HG03469 (cell line): ENCODE measurements at regions not wholly inside any gene's neighbourhood (a gene's known extent, or its start where the extent isn't known, plus 50 kb on each side); places are given as distances from the start of the nearest gene placed in this dataset.

Source experiments
- ATAC-seq: cut with Tn5 transposase; IDR thresholded peaks from one replicate; pipeline ENCODE4 v1.9.1; 2021; ENCODE audit warnings: mild to moderate bottlenecking, moderate library complexity, moderate number of reproducible peaks; ENCODE audit not compliant: unreplicated experiment

- ATAC-seq = no peak
These were observed 439.1 kb downstream of the FOXG1 start for GRCh38 chr14:29205658-29206057.

DNA sequence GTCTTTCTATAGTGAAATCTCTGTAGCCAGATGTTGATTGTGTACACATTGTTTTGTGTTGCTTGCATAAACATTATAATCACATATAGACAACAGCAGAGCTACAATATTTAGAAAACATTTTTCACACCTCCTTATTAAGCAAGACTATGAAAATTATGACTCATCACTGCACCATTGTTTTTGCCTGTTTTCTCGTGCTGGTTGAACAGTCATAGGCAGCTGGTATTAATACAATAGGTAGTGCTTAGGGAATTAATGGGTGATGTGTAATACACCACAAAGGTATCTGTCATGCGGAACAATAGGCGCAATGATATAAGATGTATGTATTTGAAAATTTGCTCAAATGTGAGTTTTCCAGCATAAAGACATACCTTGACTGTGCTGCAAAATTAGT lies 449.3 kb downstream of the FOXG1 start:
- no peak for ATAC-seq

DNA sequence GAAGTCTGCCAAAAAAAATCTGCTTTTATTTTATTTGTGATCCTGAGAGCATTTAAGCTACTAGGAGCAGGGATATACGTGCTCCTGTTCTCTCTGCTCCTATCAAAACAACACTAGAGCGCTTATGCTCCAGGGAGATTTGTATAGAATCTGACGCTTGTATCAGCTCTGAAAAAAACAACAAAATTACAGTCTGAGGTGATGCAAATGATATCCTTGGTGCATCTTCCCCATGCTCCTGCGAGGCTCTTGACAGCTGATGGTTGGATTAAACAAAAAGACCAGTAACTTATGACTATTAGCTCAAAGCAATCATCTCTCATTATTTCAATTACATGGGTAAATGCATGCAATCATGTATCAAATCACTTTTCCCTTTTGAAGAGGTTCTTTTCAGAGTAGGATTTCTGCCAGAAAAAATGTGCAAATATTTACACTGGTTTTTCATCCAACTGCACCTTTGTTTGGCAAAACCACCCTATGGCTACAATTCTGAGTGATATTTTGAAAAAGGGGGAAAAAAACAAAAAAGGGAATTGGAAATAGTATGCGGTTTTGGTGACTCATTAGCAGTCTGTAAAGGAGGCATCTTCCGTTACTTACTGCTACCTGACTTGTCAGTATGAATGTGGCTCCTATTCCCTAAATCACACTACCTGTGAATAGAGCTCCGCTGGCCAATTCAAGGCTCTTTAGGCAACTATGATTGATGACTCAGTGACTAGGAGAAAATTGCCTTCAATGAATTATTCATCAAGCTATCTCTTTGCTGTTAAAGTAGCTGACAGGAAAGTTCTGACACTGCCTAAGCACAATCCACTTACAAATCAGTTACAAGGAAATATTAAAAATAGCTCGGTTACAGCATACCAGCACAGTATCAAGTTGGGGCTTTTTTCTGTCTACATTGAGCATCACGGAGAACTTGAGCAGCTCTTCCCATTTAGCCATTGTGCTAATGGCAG lies 450.0 kb downstream of the FOXG1 start:
- no peak for ATAC-seq

DNA sequence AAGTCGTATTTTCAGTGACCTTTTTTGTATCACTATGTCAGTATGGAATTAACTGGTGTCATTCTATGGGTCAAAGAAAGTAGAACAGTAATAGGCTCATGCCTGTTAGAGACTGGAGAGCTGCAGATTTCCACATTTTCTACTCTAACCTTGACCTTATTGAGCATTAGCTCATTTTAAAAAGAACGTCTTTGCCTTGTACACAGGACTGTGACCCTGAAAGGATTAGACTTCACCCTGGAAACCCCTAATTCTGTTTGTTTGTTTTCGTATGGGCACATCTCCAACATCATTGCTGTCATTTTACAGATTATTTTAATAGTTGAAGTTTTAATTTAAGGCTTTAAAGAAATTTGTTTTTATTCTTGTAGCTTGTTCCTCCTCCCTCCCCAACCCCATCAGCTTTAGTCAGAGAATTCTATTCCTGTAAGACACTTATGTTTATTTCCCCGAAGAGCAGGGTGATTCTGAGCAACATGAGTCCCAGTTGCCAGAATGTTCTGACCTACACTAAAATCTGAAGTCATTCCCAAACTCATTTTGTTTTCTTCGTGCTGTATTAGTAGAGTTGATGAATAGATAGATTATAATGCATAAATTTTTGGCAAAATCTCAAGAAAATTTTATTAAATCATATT lies 451.3 kb downstream of the FOXG1 start:
- ATAC-seq = no peak

DNA sequence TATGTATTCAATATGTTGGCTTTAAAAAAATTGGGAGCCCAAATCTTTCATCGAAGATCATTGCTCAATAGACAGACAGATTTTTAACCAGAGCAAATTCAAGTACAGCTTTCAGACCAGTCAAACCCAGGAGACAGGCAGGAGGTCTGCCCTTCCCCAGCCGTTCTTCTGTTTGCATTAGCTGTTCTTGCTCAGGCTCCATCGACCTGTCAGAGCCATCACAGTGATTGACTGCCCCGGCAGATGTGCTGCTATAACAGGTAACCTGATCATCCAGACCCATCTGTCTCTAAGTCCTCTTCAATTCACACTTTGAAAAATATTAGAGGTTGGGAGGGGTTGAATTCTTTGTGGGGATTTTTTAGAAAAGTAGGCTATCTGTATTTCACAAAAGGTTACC lies 453.5 kb downstream of the FOXG1 start:
- no peak for ATAC-seq

DNA sequence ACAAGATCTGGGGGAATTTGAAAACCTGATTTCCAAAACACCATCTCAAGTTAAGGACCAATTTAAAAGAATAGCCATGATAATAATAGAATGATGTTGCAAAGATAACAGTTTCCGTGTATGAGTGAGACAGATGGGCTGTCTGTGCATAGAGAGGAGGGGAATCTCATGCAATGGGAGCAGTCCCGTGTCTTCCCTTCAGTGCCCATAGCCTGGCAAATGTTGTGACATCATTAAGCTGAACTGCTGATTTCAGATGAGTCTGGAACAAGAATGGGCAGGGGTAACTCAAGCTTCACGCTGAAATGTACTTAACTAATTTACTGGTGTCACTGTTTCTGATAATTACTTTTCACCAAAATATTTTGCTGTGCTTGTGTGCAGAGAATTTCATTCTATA lies 454.0 kb downstream of the FOXG1 start:
- ATAC-seq = no peak

- ATAC-seq = no peak
These were observed 455.4 kb downstream of the FOXG1 start for GRCh38 chr14:29222006-29222405.

DNA sequence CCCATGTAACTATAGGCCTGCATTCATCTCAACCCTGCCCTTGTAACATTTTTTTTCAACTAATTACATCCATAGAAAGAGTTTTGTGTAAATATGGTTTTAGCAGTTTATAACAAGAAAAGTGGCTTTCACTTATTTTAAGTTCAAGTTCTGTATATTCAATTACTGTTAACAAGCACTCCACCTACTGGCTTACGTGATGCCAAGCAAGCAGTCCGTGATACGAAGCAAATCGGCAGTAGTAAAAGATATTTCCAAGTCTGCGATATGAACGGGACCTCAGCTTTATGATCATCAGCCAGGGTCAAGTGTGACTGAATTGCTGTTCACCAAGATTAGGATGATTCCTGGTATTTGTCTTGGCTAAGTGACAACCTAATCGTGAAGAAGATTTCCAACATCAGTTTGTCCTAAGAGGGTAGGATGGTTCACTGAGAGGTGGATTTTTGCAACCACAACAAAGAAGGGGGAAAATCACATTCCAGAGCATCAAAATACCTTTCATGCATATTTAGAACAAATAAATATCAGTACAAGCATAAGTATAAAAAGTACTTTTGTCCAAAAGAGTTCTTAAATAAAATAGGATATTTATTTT lies 456.2 kb downstream of the FOXG1 start:
- ATAC-seq = no peak

DNA sequence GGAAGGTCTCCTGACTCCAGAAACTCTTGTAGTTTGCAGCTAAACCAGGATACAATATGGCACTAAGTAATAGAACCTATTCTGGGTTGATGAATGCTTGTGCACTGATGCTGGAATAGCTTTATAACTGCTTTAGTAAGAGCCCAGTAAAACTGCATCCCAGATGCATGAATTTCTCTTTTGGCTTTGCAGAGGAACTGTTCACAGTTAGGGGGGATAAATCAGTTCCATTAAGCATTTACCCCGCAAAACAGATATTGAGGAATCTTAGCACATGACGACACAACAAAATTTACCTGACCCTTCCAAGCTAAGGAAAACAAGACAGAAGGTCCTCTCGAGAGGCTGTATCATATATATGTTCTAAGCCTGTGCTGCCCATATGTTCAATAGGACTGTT lies 457.4 kb downstream of the FOXG1 start:
- no peak for ATAC-seq

DNA sequence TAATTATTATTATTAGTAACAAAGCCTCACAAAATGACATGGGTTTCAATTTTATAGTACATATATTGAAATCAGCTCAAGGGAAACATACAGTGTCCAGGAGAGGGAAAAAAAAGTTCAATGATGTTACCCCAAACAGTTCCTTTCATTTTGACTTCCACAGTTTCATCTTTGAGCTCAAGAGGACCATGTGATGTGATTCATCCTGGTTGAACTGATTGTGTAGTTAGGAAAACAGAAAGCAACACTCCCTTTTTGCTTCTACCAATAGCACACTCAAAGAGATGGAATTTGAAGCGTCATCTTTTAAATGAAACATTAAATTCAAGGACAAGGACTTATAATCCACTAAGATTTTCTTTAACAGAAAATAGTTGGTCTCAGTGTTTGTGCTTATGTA lies 461.0 kb downstream of the FOXG1 start:
- ATAC-seq = no peak

GRCh38 chr14:29232153-29232552 lies 465.6 kb downstream of the FOXG1 start:
- no peak for ATAC-seq

DNA sequence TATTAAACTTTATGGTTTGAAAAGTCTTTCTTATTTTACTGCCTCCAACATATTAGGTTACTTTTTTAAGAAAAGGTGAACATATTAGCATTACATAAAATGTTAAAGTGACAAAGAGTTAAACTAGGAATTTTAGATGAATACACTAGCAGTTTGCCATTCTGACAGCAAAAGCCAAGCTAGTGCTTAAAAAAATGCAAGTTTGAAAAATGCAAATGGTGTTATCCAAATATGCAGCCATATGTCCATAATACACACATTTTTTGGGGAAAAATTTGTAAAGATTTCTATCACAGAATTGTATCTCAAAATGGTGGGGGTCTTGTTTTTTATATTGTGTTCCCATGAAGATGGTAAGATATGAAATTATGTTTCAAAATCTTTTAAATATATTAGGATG lies 466.1 kb downstream of the FOXG1 start:
- ATAC-seq = no peak

- no peak for ATAC-seq
These were observed 466.6 kb downstream of the FOXG1 start for GRCh38 chr14:29233188-29233587.

- ATAC-seq = no peak
These were observed 469.4 kb downstream of the FOXG1 start for GRCh38 chr14:29235991-29236390.

DNA sequence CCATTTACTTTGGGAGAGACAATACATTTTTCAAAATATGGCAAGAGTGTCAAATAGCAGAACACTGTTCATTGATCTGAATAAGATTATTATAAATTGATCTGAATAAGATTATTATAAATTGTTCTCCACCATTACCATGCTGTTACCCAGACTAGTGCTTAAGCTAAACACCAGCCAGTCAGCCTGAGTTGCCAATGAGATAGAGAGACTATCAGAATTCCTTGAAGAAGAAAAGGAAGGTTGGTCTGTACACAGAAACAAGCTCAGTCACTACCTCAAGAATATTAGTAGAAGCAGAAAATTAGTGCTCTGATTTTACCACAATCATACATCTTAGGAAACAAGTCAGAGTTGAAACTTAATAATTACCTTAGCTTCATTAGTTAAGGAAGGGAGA lies 469.8 kb downstream of the FOXG1 start:
- no peak for ATAC-seq

- no peak for ATAC-seq
These were observed 470.3 kb downstream of the FOXG1 start for GRCh38 chr14:29236848-29237247.

- ATAC-seq = no peak
These were observed 473.5 kb downstream of the FOXG1 start for GRCh38 chr14:29240066-29240465.

GRCh38 chr14:29242755-29243754 lies 476.5 kb downstream of the FOXG1 start:
- no peak for ATAC-seq

- no peak for ATAC-seq
These were observed 489.1 kb downstream of the FOXG1 start for GRCh38 chr14:29255692-29256091.

GRCh38 chr14:29262979-29263378 lies 496.4 kb downstream of the FOXG1 start:
- ATAC-seq = no peak

DNA sequence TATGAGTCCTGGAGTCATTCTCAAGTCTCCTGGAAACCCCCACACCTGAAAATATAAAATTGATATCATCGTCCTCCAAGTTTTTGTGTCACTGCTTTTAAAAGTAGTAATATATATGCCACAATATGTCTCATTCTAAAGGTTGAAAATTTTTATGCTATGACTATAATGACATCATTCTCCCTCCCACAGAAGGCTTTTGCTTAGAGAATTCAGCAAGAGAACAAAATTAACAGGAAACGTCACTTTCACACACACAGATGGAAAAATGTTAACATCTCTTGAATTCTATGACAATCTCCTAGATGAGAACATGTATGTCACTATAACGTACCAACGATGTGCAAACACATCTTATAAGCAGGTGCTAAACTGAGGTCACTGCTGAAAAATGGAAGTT lies 498.3 kb downstream of the FOXG1 start:
- no peak for ATAC-seq
